Peyer's patch (tissue), 4 donors: ENCODE measurements at regions not wholly inside any gene's neighbourhood (a gene's known extent, or its start where the extent isn't known, plus 50 kb on each side); places are given as distances from the start of the nearest gene placed in this dataset.

Experiments used
- POLR2A ChIP-seq, 2 donors: fragments of 450-650 bp; IDR thresholded peaks; one replicate each; pipeline ENCODE4 v1.5.1; 2017; ENCODE audit warnings: antibody characterized with exemption in 2 of 2, mild to moderate bottlenecking in 2 of 2, moderate library complexity in 2 of 2
- TF ChIP-seq, protein P1 (sequence below), 6 experiments: fragments of 450-650 bp in 4 of 6; fragments of 200-600 bp in 2 of 6; sonication (generic) in 1 of 6; IDR thresholded peaks; one replicate each; pipeline ENCODE4 v1.5.1; 2017 to 2019; ENCODE audit warnings: antibody characterized with exemption in 6 of 6, mild to moderate bottlenecking in 3 of 6, moderate library complexity in 1 of 6

- TF ChIP-seq, protein P1, sequence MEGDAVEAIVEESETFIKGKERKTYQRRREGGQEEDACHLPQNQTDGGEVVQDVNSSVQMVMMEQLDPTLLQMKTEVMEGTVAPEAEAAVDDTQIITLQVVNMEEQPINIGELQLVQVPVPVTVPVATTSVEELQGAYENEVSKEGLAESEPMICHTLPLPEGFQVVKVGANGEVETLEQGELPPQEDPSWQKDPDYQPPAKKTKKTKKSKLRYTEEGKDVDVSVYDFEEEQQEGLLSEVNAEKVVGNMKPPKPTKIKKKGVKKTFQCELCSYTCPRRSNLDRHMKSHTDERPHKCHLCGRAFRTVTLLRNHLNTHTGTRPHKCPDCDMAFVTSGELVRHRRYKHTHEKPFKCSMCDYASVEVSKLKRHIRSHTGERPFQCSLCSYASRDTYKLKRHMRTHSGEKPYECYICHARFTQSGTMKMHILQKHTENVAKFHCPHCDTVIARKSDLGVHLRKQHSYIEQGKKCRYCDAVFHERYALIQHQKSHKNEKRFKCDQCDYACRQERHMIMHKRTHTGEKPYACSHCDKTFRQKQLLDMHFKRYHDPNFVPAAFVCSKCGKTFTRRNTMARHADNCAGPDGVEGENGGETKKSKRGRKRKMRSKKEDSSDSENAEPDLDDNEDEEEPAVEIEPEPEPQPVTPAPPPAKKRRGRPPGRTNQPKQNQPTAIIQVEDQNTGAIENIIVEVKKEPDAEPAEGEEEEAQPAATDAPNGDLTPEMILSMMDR (IDR thresholded peaks at IDR 0.05): no peak
- no peak for TF ChIP-seq POLR2A (IDR thresholded peaks at IDR 0.05)
These were observed 57.6 kb upstream of the TMPRSS2 start for GRCh38 chr21:41565550-41565949.
